SHP77 (cell line): ENCODE measurements at regions not wholly inside any gene's neighbourhood (a gene's known extent, or its start where the extent isn't known, plus 50 kb on each side); places are given as distances from the start of the nearest gene placed in this dataset.

Experiments
- DNase-seq, 2 experiments: peaks; one replicate each; lab custom pipeline; 2025; lab: John Stamatoyannopoulos, UW

DNA sequence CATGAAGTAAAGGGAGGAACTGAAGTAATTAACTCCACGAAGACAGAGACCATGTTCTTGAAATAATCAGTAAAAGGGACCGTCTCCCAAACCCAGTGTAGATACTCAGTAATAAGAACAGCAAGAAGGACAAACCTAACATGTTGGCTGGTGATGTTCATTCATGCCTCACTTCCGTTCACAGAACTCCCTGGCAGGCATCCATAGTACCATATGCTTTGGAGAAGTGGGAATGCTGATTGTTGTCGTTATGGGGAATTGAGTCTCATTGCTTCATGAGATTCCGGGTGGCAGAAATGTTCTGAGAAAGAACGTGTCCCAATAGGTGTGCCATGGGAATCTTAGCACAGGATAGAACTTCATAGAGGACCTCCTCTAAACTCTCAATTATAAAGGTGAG is 452.3 kb downstream of the ZSWIM6 start:
- DNase-seq = no peak

DNA sequence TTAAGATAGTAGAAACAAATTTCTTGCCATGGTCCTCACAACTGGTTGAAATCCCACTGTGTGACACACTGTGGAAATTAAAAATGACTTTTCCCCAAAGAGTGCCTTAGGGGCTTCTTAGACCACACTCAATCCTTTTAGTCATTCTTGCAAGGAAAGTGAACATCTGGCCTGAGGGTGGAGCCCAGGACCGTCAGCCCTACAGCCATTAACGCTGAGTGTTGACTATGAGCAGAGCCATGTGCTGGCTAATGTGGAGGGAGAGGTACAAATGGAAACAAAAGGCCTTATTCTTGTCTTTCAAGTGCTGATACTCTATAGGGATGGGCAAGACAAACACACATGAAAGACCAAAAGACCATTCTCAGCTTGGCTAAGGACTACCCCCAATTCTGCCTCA is 456.5 kb downstream of the ZSWIM6 start:
- no peak for DNase-seq

- no peak for DNase-seq
These were observed 457.9 kb downstream of the ZSWIM6 start for GRCh38 chr5:61790007-61790406.

- peak in 1 of 2 experiments; percentile 28 for DNase-seq
These were observed 458.6 kb downstream of the ZSWIM6 start for GRCh38 chr5:61790678-61791077.

DNA sequence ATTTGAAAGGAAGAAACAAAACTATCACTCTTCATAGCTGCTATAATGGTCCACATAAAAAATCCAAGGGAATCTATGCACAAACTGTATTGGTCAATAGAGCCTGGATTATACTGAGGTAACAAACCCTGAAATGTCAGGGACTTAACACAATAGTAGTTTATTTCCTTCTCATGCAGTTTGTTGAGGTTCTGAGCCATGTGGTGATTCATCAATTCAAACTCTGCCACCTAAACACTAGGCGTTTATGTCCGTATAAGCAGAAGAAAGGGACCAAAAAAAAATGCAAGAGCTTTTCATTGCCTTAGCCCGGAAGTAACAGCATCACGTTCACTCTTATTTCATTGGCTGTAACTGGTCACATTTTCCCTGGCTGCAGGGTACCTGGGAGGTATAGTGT is 464.7 kb downstream of the ZSWIM6 start:
- no peak for DNase-seq

- no peak for DNase-seq
These were observed 468.4 kb downstream of the ZSWIM6 start for GRCh38 chr5:61800450-61800849.

GRCh38 chr5:61801174-61801573 is 469.1 kb downstream of the ZSWIM6 start:
- DNase-seq = no peak

DNA sequence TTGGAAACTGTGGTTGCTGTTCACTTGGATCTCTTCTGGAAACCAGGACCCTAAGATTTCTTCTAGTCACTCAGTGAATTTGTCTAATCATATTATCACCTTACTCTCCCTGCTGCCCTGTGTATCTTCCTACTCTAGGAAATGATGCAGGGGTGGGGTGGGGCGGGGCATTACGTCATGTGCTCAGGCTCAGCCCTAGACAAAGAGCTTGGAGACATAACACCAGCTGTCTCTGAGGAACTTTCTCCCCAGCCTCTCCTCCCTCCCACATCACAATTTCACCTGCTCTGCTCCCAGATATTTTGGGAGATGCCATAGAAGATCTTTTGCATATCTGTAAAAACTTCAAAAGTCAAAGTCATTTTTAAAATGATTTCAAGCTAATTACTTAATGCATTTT is 470.4 kb downstream of the ZSWIM6 start:
- DNase-seq = peak; percentile 21 to 27

DNA sequence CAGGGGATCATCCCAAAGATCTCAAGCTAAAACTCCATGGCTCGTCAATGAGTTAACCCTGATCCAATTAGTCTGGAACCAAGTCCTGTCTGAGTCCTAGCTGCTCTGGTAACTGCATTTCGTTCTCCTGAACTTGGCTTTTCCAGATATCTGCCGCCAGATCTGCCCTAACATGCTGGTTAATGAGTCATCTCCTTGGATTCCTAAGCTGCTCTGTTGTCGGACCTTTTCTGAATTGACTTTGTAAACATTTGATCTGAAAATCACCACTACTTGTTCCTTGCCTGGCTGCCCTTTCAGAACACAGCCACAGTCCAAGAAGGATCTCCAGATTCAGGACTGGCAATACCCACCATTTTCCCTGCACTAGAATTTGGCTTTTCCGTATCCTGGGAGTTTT is 473.0 kb downstream of the ZSWIM6 start:
- DNase-seq = no peak

- DNase-seq = no peak
These were observed 474.5 kb downstream of the ZSWIM6 start for GRCh38 chr5:61806491-61807020.

DNA sequence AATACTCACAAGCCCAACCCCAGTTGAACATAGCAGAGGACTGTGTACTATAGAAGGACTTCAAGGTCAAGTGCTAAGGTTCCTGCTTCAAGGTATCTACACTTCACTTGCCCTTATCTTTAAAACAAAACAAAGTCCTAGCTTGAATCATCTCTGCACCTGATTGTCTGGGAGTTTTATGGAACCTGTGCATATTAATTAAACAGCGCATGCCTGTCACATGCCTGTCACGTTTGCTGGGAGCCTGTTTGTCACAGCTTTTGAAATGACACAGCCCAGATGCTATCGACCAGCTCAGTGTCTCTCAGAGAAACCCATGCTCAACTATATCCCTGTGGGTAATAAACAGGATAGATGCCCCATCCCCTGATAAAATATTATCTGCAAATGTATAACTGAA is 476.0 kb downstream of the ZSWIM6 start:
- no peak for DNase-seq

- DNase-seq = no peak
These were observed 476.9 kb downstream of the ZSWIM6 start for GRCh38 chr5:61808909-61809308.

- DNase-seq = peak in 1 of 2 experiments; percentile 22
These were observed 477.6 kb downstream of the ZSWIM6 start for GRCh38 chr5:61809651-61810050.

DNA sequence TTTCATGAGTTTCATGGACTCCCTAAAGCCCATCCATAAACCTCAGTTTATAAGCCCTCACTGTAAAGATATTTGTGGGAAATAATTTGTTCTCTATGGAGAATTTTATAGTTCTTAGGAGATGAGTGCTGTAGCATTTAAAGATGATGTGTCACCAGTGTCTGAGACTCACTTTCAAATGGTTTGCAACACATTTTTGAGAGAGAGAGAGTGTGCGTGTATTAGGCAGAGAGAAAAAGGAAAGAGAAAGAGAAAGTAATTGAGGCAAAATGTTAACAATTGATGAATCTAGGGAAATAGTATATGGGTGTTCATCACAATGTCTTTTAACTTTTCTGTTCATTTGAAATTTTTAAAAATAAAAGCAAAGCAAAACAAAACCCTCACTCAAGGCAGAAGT is 479.0 kb downstream of the ZSWIM6 start:
- DNase-seq = no peak

- no peak for DNase-seq
These were observed 481.3 kb downstream of the ZSWIM6 start for GRCh38 chr5:61813361-61813760.

DNA sequence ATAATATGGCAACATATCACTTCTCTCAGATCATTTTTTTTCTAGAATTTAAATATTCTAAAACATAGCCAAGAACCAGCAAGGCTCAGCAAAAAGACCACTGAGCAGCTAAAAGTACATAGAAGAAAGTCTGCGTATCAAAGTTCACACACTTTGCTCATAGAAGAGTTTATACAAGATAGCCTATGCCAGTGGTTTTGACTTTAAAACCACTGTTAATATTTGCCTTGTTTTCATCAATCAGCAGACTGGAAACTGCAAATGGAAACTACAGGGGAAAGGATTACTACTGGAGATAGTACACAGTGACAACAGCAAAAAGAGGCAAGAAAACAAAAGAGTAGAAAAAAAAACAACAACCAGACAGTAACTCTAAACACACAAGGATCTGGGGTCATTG is 483.3 kb downstream of the ZSWIM6 start:
- no peak for DNase-seq

- no peak for DNase-seq
These were observed 484.1 kb downstream of the ZSWIM6 start for GRCh38 chr5:61816146-61816545.

DNA sequence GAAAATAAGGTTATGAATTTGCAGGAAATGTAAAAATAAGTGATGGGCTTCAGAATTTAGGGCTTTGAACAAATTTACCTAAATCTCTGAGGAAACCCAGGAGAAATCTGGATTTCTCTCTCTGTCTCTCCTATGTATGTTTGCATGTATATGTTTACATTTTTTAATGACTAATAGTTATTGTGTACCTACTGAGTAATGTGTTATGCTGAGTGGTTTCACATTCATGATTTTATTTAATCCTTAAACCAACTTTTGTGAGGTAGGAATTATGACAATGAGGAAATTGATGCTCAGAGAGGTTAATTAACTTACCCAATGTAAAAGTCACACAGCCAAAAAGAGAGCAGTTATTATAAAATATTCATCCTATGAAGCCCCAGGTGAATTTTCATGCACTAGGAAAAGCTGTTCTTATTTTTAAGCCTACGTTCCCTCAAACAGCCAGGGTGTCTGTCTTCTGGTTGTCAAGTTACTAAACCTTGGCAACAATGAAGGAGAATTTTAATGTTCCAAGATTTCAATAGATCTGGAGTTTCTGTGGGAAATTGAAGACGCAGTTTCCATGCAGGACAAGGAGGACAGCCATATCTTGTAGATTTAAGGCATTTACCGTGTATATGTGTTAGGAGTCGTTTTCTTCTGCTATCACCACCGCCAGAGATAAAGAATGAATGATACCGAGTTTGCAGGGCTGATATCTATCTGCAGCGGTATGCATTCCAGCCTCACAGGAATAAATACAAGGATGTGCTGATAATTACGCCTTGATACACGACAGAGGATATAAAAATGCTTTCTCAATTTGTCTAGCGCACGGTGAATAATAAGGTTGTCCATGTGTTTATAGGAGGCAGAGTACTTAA is 484.8 kb downstream of the ZSWIM6 start:
- no peak for DNase-seq

DNA sequence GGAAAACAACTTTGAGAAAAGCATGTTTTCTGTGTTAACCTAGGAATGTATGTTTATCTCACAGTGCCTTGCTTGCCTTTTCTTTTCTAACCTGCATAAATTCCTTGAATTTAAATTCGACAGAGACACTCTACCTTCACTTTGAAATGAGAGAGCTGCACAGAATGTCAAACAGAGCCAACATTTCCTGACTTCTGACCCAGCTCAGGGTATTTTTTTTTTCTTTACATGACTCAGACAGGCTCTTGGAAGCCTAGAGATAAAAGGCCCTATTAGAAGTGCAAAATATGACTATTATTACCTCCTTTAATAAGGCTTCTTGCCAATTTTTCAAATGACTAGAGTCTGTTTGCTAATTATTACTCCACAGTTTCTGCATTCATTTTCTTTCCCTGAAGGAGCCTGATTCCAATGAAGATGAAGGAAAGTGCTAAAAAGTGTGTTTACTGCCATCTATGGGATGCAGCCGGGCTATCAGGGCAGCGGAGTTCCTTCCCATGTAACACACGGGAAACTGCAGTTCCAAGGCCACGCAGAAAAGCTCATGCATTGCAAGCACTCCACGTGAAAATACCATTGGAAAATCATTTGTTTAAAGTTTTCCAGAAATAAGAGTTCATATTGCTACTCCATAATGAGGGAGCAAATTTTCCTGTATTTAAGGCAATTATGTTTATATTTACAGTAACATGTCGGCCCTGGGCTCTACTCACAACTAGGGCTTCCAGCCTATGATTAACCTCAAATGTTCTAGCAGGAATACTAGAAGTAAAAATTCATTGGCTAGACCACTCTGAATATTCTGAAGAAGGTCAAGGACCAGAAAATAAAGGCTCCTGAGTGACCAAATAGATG is 485.6 kb downstream of the ZSWIM6 start:
- peak; percentile 19 to 37 for DNase-seq

DNA sequence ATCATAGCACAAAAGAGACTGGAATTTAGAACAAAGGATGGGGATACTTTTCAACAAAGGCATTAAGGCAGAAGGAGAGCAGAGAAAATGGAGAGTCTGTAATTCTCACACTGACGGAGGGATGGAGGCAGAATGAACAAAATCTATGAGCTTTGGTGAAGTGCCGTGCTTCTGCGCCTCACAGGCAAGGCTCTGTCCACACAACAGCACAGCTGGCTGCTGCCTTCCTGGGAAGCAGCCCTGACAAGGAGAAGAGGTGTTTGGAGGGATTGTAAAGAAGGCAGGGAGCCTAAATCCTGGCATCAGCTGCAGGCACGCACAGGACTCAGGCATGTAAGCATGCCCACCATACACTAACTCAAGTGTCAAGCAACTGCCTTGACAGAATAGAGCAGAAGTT is 485.2 kb upstream of the KIF2A start:
- no peak for DNase-seq

DNA sequence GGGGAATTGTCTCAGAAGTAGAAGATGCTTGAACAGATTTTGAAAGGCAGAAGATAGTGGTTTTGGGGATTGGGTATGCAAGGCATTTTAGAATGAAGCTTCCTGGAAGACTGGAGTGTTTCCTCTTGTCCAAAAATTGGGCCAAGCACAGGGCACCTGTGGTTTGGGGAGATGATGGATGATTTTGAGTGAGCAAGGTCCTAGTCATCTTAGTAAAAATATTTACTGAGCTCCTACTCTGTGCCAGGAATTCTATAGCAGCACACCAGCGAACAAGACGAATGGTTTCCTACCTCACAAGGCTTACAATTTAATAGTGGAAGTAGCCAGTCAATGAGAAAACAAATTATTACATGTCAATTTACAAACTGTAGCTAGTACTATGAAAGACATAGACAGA is 484.4 kb upstream of the KIF2A start:
- DNase-seq = no peak

GRCh38 chr5:61822584-61822983 is 483.4 kb upstream of the KIF2A start:
- DNase-seq = no peak

GRCh38 chr5:61823065-61823464 is 482.9 kb upstream of the KIF2A start:
- DNase-seq = no peak
